Mesothelial cell of epicardium (in vitro differentiated cells): ENCODE measurements at regions not wholly inside any gene's neighbourhood (a gene's known extent, or its start where the extent isn't known, plus 50 kb on each side); places are given as distances from the start of the nearest gene placed in this dataset.

Source experiments
- DNase-seq, 2 experiments: peaks; one replicate each; pipeline ENCODE4 v3.0.0; 2021; ENCODE audit warnings: low spot score in 2 of 2; ENCODE audit not compliant: unreplicated experiment in 2 of 2
- H3K27ac Mint-ChIP-seq: 2 replicates; pipeline ENCODE4 v1.8.0; 2021; ENCODE audit warnings: mixed read lengths
- H3K27me3 Mint-ChIP-seq: 2 replicates; pipeline ENCODE4 v1.8.0; 2021; ENCODE audit warnings: low read depth, mixed read lengths
- H3K36me3 Mint-ChIP-seq: 2 replicates; pipeline ENCODE4 v1.8.0; 2021; ENCODE audit warnings: mixed read lengths
- H3K4me1 Mint-ChIP-seq: 2 replicates; pipeline ENCODE4 v1.8.0; 2021; ENCODE audit warnings: mixed read lengths
- H3K4me3 Mint-ChIP-seq: 2 replicates; pipeline ENCODE4 v1.8.0; 2021; ENCODE audit warnings: mild to moderate bottlenecking, moderate library complexity, mixed read lengths
- H3K9me3 Mint-ChIP-seq: 2 replicates; pipeline ENCODE4 v1.8.0; 2021; ENCODE audit warnings: mixed read lengths
- CTCF ChIP-seq: fragments of 200-600 bp; sonication (generic); IDR thresholded peaks from one replicate; pipeline ENCODE4 v1.5.0; 2021; ENCODE audit warnings: antibody characterized with exemption; ENCODE audit not compliant: unreplicated experiment

DNA sequence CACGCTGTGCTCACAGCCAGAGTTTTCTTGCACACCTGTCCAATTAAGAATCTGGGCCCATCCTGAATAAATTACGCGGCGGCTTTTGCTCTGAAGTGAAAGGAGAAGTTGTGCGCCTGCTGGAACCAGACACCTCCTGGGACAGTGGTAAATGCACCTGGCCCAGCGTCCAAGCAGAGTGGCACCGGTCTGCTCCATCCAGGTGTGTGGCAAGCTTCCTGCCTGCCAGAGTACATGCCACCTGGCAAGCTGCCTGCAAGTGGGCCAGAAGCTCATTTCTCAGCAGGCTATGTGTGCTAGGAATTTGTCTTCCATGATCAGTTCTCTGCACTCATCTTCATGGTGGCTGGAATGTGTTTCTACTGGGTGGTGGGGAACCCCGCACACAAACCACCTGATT is 660.6 kb downstream of the ETS1 start:
- H3K27ac Mint-ChIP-seq = no peak overlapping the region
- no peak overlapping the region for H3K4me3 Mint-ChIP-seq
- H3K9me3 Mint-ChIP-seq = peaks cover 5% of the 10 kb centered on the region
- H3K27me3 Mint-ChIP-seq = peaks cover 7% of the 10 kb centered on the region
- TF ChIP-seq CTCF = no peak
- DNase-seq = no peak
- H3K36me3 Mint-ChIP-seq = no peaks in the 10 kb centered on the region
- peaks cover 9% of the 10 kb centered on the region for H3K4me1 Mint-ChIP-seq

DNA sequence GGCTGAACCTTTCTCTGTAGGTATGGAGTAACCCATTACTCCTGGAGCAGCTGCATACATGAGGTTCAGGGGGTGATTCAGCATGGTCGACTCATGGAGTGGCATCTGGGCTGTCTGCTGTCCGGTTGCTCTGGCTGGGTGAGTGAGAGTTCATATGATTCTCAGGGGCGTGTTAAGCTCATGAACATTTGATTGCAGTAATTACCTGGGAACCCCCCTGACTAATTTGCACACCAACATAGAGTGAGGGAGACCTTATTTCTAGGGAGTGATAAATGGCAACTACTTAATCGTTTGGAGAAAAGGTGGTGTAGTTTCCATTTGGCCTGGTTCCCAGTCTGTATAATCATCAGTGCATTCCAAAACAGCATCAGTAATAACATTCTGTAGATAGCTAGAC is 661.9 kb downstream of the ETS1 start:
- DNase-seq = no peak
- Mint-ChIP-seq H3K36me3 (no peaks in the 10 kb centered on the region), H3K4me3 (no peak overlapping the region), H3K4me1 (peaks cover 9% of the 10 kb centered on the region), H3K9me3 (peaks cover 14% of the 10 kb centered on the region), H3K27me3 (peaks cover 5% of the 10 kb centered on the region), H3K27ac (no peak overlapping the region)
- no peak for TF ChIP-seq CTCF

DNA sequence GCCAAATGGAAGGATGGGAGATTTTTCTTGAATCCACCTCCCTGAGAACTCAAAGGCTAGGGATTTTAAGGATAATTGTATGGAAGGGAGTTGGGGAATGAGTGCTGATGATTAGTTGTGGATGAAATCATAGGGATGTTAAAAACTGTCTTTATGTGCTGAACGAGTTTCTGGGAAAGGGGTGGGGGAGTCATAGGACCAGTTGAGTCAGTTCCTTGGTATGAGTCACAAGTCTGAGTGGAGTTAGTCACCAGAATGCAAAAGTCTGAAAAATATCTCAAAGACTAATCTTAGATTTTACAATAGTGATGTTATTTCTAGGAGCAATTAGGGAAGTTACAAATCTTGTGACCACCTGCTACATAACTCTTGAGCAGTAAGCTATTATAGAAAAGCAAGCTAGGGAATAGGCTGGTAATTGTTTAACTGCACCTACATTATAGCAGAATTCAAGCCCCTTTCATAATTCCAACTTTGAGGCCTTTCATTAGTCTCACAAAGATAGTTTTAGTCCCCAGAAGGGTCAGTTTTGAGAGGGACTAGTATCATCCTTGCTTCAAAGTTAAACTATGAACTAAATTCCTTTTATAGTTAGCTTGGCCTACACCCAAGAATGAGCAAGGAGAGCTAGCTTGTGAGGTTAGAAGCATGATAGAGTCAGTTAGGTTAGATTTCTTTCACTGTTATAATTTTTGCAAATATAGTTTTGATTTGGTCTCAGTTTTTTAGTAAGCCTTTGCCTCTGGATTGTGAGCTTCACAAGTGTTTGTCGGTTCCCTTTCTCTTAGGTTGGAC is 668.0 kb downstream of the ETS1 start:
- Mint-ChIP-seq H3K4me1 (peaks cover 7% of the 10 kb centered on the region), H3K27ac (no peak overlapping the region), H3K36me3 (peaks cover 2% of the 10 kb centered on the region), H3K27me3 (no peaks in the 10 kb centered on the region), H3K9me3 (peaks cover 61% of the 10 kb centered on the region), H3K4me3 (no peak overlapping the region)
- no peak for DNase-seq
- no peak for TF ChIP-seq CTCF

- peaks cover 11% of the 10 kb centered on the region for H3K4me1 Mint-ChIP-seq
- H3K9me3 Mint-ChIP-seq = peaks cover 8% of the 10 kb centered on the region
- H3K36me3 Mint-ChIP-seq = no peaks in the 10 kb centered on the region
- no peaks in the 10 kb centered on the region for H3K27me3 Mint-ChIP-seq
- no peak overlapping the region for H3K4me3 Mint-ChIP-seq
- no peak for TF ChIP-seq CTCF
- no peak overlapping the region for H3K27ac Mint-ChIP-seq
- DNase-seq = no peak
Measured at GRCh38 chr11:127902382-127902781, 685.0 kb downstream of the ETS1 start.

DNA sequence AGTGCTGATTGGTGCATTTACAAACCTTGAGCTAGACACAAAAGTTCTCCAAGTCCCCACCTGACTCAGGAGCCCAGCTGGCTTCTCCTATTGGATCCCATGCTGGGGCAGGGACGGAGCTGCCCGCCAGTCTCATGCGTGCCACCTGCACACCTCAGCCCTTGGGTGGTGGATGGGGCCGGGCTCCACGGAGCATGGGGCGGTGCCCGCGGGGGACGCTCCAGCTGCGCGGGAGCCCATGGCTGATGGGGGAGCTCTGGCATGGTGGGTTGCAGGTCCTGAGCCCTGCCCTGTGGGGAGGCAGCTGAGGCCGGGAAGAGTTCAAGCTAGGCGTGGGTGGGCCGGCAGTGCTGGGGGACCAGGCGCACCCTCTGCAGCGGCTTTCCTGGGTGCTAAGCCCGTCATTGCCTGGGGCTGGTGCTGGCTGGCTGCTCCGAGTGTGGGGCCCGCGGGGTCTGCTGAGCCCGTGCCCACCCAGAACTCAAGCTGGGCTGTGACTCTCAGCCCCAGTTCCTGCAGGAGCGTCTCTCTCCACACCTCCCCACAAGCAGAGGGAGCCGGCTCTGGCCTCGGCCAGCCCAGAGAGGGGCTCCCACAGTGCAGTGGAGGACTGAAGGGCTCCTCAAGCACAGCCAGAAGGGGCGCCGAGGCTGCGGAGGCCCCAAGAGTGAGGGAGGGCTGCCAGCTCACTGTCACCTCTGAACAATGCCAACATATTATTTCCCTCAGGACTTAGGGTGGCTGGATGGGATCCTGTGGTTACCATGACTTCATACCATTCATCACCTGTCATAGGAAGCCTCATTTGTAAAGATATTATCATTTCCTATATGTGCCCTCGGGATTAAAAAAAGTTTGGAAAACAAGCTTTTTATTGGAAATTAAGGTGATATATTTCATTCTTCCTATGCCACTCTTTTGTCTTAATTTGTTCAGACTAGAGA is 688.7 kb downstream of the ETS1 start:
- peaks cover 8% of the 10 kb centered on the region for H3K9me3 Mint-ChIP-seq
- no peak overlapping the region for H3K4me3 Mint-ChIP-seq
- H3K4me1 Mint-ChIP-seq = peaks cover 11% of the 10 kb centered on the region
- TF ChIP-seq CTCF = no peak
- DNase-seq = no peak
- no peaks in the 10 kb centered on the region for H3K36me3 Mint-ChIP-seq
- no peaks in the 10 kb centered on the region for H3K27me3 Mint-ChIP-seq
- no peak overlapping the region for H3K27ac Mint-ChIP-seq
